Stomach (tissue), 8 donors: ENCODE measurements at regions not wholly inside any gene's neighbourhood (a gene's known extent, or its start where the extent isn't known, plus 50 kb on each side); places are given as distances from the start of the nearest gene placed in this dataset.

ENCODE experiments used
- DNase-seq, 2 donors: peaks; one replicate each; pipeline versions ENCODE4 v3.0.0 to v3.0.0-alpha.2; 2013 to 2019
- H3K27ac ChIP-seq, 5 donors: fragments of 200-600 bp in 4 of 5; sonication (generic) in 4 of 5; one replicate each; pipeline ENCODE4 v1.5.1; 2013 to 2019; ENCODE audit warnings: mild to moderate bottlenecking in 1 of 5, moderate library complexity in 1 of 5
- H3K27me3 ChIP-seq, 3 donors: fragments of 200-600 bp; sonication (generic); one replicate each; pipeline ENCODE4 v1.5.1; 2017 to 2019; ENCODE audit warnings: mixed run types in 1 of 3
- H3K36me3 ChIP-seq, 4 donors: fragments of 200-600 bp; sonication (generic); 1 replicate in 3 of 4; 2 replicates in 1 of 4; pipeline ENCODE4 v1.5.1; 2016 to 2019
- H3K4me1 ChIP-seq, 4 donors: fragments of 200-600 bp; sonication (generic); one replicate each; pipeline ENCODE4 v1.5.1; 2016 to 2019
- H3K4me3 ChIP-seq, 4 donors: fragments of 200-600 bp; sonication (generic) in 3 of 4; one replicate each; pipeline ENCODE4 v1.5.1; 2016 to 2019; ENCODE audit warnings: mild to moderate bottlenecking in 1 of 4
- H3K9me3 ChIP-seq, 4 donors: fragments of 200-600 bp; sonication (generic); one replicate each; pipeline ENCODE4 v1.5.1; 2016 to 2019
- EP300 ChIP-seq: sonication (generic); formaldehyde crosslinking; IDR thresholded peaks from one replicate; pipeline ENCODE4 v1.6.1; 2017; ENCODE audit warnings: antibody characterized with exemption
- POLR2A ChIP-seq, 4 donors: fragments of 450-650 bp; IDR thresholded peaks; one replicate each; pipeline ENCODE4 v1.6.1; 2016; ENCODE audit warnings: antibody characterized with exemption in 4 of 4, control low read depth in 2 of 4, mild to moderate bottlenecking in 1 of 4, moderate library complexity in 1 of 4
- POLR2AphosphoS5 ChIP-seq, 3 donors: sonication (generic); formaldehyde crosslinking; IDR thresholded peaks; one replicate each; pipeline ENCODE4 v1.6.1; 2016; ENCODE audit warnings: antibody characterized with exemption in 3 of 3
- WGBS, 5 donors: extraction: QIAGEN DNeasy Blood & Tissue Kit in 3 of 5; methylation state at CpG; one replicate each; pipeline versions ENCODE4 v1.1.5 to v1.1.7; 2013 to 2018; 5-methylcytosine and 5-hydroxymethylcytosine counted together
- intact Hi-C: fragments of 100-400 bp; cut with DNase I; formaldehyde crosslinking; loops from one replicate; pipeline ENCODE4 v1.15.1; 2023; ENCODE audit warnings: low total_unique reads
- TF ChIP-seq, protein P1 (sequence below), 7 experiments: fragments of 450-650 bp in 4 of 7; fragments of 200-600 bp in 3 of 7; sonication (generic) in 3 of 7; IDR thresholded peaks; one replicate each; pipeline ENCODE4 v1.5.1; 2016 to 2019; ENCODE audit warnings: antibody characterized with exemption in 7 of 7, control low read depth in 2 of 7, mild to moderate bottlenecking in 1 of 7
- donor health status: healthy with polysubstance abuse.
- donor health status: Bipolar disorder and iron deficiency.
- donor health status: healthy.

DNA sequence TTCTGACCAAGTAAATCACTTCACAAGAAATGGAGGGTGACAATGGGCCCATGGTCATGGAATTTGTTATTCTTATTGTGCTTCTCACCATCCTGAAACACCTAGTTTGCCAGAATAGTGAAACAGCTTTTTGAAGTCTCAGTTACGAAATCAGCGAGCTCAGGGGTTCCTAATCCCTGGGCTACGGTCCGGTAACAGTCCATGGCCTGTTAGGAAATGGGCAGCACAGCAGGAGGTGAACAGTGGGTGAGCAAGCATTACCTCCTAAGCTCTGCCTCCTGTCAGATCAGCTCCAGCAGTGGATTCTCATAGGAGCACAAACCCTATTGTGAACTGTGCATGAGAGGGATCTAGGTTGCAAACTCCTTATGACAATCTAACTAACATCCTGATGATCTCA, 1356.3 kb downstream of the KCNT2 start:
- H3K4me3 ChIP-seq: no peak overlapping the region
- DNase-seq: no peak
- no peaks in the 10 kb centered on the region for H3K9me3 ChIP-seq
- intact Hi-C loops: no loop called here
- TF ChIP-seq POLR2AphosphoS5 (IDR thresholded peaks at IDR 0.05) (no peak), POLR2A (IDR thresholded peaks at IDR 0.05) (no peak), EP300 (no peak)
- TF ChIP-seq, protein P1, sequence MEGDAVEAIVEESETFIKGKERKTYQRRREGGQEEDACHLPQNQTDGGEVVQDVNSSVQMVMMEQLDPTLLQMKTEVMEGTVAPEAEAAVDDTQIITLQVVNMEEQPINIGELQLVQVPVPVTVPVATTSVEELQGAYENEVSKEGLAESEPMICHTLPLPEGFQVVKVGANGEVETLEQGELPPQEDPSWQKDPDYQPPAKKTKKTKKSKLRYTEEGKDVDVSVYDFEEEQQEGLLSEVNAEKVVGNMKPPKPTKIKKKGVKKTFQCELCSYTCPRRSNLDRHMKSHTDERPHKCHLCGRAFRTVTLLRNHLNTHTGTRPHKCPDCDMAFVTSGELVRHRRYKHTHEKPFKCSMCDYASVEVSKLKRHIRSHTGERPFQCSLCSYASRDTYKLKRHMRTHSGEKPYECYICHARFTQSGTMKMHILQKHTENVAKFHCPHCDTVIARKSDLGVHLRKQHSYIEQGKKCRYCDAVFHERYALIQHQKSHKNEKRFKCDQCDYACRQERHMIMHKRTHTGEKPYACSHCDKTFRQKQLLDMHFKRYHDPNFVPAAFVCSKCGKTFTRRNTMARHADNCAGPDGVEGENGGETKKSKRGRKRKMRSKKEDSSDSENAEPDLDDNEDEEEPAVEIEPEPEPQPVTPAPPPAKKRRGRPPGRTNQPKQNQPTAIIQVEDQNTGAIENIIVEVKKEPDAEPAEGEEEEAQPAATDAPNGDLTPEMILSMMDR (IDR thresholded peaks at IDR 0.05): no peak
- no peaks in the 10 kb centered on the region for H3K4me1 ChIP-seq
- H3K27ac ChIP-seq: no peak overlapping the region
- 85 to 97% (median 89%) methylated on average over 4 of the region's 4 CpGs for WGBS, 5 donors
- H3K27me3 ChIP-seq: no peaks in the 10 kb centered on the region
- no peaks in the 10 kb centered on the region for H3K36me3 ChIP-seq

DNA sequence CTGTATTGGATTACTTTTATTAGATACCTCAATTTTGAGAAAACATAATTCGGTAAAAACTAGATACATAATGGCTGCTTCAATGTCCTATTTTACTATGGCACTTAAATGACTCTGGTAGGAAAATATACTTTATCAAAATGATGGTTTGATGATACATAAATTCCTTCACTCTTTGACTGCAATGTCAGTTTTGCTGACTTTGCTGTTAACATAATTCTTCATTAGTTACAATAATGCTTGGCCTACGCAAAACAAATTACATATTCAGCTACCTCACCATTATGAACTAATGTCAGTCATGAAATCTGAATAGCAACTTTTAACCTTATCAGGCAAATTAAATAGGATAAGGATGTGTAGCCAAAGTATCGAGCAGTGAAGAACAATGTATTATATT, 1364.7 kb downstream of the KCNT2 start:
- WGBS, 5 donors: 85 to 93% (median 88%) methylated on average over 3 of the region's 3 CpGs
- no peaks in the 10 kb centered on the region for H3K4me1 ChIP-seq
- H3K27ac ChIP-seq: no peak overlapping the region
- H3K36me3 ChIP-seq: no peaks in the 10 kb centered on the region
- no peak for DNase-seq
- TF ChIP-seq, protein P1 (IDR thresholded peaks at IDR 0.05): no peak
- no peak for TF ChIP-seq EP300
- no peaks in the 10 kb centered on the region for H3K27me3 ChIP-seq
- peaks cover 0 to 10% (median under 1%) of the 10 kb centered on the region in 4 donors for H3K9me3 ChIP-seq
- intact Hi-C loops: no loop called here
- H3K4me3 ChIP-seq: no peak overlapping the region

DNA sequence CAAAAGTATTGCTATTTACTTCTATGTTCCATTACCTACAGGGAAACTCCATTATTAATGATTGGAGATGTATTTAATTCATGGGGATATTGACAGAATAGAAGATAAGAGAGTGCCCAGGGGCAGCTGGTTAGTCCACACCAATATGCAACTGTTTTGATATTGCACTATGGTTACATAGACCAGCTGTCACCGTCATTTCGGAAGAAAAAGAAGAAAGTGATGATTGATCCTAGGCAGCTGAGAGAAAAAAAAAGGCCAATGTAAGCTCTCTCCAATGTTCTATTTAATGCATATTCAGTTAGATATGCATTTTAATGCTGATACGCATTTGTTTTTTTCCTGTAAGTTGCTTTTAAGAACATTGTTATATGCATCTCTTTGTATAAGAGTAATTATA, 1367.2 kb downstream of the KCNT2 start:
- Histone ChIP-seq H3K27ac (no peak overlapping the region), H3K4me1 (no peaks in the 10 kb centered on the region), H3K36me3 (no peaks in the 10 kb centered on the region), H3K4me3 (no peak overlapping the region), H3K9me3 (peaks cover 0 to 25% (median 13%) of the 10 kb centered on the region in 4 donors), H3K27me3 (no peaks in the 10 kb centered on the region)
- TF ChIP-seq EP300 (no peak), POLR2A (IDR thresholded peaks at IDR 0.05) (no peak), POLR2AphosphoS5 (IDR thresholded peaks at IDR 0.05) (no peak)
- TF ChIP-seq, protein P1 (IDR thresholded peaks at IDR 0.05): no peak
- 81 to 89% (median 88%) methylated on average over 3 of the region's 3 CpGs for WGBS, 5 donors
- DNase-seq: no peak
- intact Hi-C loops: no loop called here

DNA sequence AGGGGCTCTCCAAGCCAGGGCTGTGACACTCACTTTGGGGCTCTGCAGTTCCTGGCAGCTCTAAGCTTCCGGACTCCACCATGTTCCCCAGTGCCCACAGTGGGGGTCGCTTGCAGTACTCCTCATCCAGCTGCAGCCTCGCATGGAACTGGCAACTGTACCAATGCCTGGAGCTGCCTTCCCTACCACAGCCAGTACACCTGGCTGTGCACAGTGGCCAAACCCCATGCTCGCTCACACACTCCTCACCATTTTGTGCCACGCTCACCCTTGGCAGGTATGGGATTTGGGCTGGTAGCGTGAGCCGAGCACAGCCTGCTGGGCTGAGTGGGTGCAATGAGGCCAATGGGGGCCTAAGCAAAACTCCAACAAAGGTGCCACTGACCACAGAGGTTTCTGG, 1369.9 kb downstream of the KCNT2 start:
- no peaks in the 10 kb centered on the region for H3K4me1 ChIP-seq
- TF ChIP-seq POLR2AphosphoS5 (IDR thresholded peaks at IDR 0.05): no peak
- TF ChIP-seq EP300: no peak
- TF ChIP-seq, protein P1 (IDR thresholded peaks at IDR 0.05): no peak
- no peak for TF ChIP-seq POLR2A (IDR thresholded peaks at IDR 0.05)
- H3K4me3 ChIP-seq: no peak overlapping the region
- H3K9me3 ChIP-seq: peaks cover 0 to 20% (median 13%) of the 10 kb centered on the region in 4 donors
- no peak overlapping the region for H3K27ac ChIP-seq
- no peak for DNase-seq
- intact Hi-C loops: no loop called here
- no peaks in the 10 kb centered on the region for H3K27me3 ChIP-seq
- WGBS, 5 donors: 91 to 94% (median 92%) methylated on average over 7 of the region's 7 CpGs
- no peaks in the 10 kb centered on the region for H3K36me3 ChIP-seq
